Activated CD4-positive, alpha-beta T cell treated with anti-CD3 and anti-CD28 coated beads, Interleukin-10, Interleukin-2, amounts not matched to agents 100 ng/mL and 50 ng/mL, durations not matched to agents 16 hours and 8 hours (primary cell): ENCODE measurements at regions not wholly inside any gene's neighbourhood (a gene's known extent, or its start where the extent isn't known, plus 50 kb on each side); places are given as distances from the start of the nearest gene placed in this dataset.

Source experiments
- DNase-seq: peaks from one replicate; pipeline ENCODE4 v3.0.0-alpha.2; 2020

- peak; percentile 29 for DNase-seq
Measured at GRCh38 chr10:28250782-28251181, 52.1 kb downstream of the MPP7 start.

GRCh38 chr10:28250358-28250757 lies 52.5 kb downstream of the MPP7 start:
- no peak for DNase-seq

DNA sequence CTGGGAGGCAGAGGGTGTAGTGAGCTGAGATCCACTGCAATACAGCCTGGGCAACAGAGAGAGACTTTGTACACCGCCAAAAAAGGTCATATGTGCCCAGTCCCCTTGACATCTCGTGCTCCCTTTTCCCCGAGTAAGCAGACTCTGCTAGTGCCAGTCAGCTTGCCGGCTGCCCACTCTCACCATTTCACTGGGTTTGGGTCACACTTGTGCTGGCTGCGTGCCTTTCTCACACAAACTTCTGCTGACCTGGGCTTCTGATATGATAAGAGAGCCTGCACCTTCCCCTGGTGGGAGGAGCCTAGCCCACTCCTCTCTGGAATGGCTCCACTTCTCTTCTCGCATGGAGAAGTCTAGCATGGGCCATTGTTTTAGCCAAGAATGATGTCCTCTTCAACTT lies 53.4 kb downstream of the MPP7 start:
- DNase-seq, result no peak

- no peak for DNase-seq
Measured at GRCh38 chr10:28248092-28248491, 54.8 kb downstream of the MPP7 start.

DNA sequence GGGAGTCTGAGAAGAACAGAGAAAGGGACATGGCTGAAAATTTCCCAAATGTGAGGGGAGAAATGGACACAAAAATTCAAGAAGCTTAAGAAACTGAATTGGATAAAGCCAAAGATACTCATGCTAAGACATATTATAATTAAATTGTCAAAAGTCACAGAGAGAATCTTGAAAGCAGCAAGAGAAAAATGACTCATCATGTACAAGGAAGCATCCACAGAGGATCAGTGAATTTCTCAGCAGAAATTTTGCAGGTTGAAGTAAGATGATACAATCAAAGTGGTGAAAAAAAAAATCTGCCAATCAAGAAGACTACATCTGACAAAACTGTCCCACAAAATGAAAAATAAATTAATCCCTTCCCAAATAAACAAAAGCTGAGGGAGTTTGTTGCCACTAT lies 56.8 kb downstream of the MPP7 start:
- no peak for DNase-seq

DNA sequence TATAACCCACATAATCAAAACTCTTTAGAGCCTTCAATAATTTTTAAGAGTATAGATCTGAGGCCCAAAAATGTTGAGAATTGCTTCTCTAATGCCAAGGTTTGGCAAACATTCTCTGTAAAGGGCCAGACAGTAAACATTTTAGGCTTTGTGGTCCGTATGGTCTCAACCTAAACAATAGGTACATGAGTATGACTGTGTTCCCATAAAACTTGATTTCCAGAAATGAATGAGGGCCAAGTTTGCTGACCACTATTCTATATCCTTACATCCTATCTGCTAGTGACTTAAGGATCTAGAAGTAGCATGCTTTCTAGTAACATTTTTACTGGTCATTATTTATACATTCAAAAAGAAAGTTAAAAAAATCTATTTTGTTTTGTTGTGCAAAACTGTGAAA lies 58.9 kb downstream of the MPP7 start:
- DNase-seq, result no peak

DNA sequence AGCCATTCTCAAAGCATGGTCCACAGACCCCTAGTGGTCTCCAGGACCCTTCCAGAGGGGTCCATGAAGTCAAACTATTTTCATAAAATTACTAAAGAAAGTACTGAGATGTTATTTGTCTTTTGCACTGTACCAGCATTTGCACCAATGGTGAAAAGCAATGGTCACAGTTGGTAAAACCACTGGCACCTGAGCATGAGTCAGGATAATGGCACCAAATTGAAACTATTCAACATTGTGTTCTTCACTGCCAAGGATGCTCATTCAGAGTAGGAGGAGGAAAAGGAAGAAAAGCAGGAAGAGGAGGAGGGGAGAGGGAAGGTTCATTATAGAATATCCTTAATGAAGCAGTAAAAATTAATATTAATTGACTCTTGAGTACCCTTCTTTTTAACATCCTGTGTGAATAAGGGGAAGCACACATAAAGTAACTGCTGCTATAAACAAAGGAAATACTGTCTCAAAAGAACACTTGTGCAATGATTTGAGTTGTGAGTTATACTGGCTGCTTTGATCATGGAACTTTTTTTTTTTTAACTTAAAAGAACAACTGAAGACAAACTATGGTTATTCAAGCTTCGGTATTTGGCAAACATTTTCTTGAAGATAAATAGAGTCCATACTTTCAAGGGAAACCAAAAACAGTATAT lies 60.2 kb downstream of the MPP7 start:
- no peak for DNase-seq

DNA sequence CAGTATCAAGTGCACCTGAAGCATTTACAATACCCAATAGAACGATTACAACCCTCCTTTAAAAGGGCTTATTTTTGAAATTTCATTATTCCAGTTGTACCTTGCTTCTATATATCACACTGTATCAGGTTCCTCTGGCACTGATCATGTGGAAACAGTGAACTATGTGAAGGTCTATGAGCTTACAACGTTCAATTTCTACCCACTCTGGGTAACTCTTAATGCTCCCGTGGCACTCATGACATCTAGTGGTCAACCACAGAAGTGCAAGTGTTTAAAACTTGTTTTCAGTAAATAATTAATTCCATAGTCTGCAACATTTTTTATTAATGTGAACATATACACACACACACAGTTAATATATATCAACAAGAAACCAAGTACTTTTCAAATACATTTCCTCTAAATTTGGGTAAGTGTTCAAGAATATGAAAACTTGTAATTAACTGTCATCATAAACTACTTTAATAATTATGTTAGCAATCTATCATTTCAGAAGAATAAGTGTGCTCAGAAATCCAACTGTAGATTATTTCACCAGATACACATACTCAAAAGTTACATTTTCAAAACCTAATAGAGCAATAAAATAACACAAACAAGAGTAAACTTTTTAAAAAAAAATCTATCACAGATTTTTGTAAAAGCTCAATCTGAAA lies 61.0 kb downstream of the MPP7 start:
- peak; percentile 48 for DNase-seq

GRCh38 chr10:28240400-28240799 lies 62.5 kb downstream of the MPP7 start:
- no peak for DNase-seq

DNA sequence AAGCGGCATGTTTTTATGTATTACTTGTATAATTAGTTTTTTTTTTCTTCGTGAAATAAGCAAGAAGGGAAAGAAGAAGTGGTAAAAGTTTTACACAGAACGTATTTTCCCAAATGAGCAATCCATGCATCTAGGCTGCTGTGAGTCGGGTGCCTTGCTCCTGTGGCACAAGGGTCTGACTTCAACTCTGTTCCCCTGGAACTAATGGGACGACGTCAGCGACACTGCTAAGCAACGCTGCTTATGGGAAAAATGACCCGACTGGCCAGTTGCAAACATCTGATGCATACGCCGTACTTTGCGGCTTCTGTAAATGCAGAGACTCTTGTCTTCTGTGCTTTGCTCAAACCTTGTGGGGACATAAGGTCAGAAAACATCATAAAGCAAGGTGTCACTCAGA lies 66.3 kb downstream of the MPP7 start:
- DNase-seq, result no peak

DNA sequence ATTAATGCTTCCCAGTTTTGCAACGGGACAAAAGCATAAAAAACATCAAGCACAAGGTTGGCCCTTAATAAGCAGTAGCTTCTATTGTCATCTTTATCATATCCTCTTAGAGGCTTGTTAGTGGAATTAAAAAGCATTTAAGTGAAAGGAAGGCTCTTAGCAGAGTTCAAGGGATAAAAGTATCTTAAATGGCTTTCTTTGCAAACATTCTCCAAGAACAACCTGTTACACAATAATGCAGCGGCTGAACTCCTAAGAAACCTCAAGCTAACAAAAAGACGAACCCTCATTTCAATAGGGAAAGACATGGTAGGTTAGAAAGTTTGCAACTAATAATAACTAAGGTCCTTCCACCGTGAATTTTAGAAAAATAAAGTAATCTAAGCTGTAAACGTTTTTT lies 82.1 kb downstream of the MPP7 start:
- no peak for DNase-seq

- DNase-seq, result no peak
Measured at GRCh38 chr10:28219251-28219650, 83.6 kb downstream of the MPP7 start.

DNA sequence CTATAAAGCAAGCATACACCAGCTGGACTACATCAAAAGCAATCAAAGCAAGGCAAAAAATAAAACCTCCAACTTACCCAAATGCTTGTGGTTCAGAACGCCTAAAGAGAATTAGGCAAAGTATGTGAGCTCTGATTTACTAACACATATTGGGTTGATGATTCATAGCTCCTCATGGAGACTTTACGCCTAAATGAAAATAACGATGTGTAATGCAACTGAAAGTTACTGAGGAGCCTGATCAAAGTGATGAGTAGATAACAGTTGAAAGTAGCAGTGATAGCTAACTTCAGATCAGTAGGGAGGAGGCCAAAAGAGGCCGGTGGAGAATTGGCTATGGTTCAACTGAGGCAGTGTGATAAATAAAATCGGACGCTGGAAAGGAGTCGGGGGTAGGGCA lies 85.0 kb downstream of the MPP7 start:
- peak; percentile 55 for DNase-seq

GRCh38 chr10:28215930-28216329 lies 86.9 kb downstream of the MPP7 start:
- no peak for DNase-seq

DNA sequence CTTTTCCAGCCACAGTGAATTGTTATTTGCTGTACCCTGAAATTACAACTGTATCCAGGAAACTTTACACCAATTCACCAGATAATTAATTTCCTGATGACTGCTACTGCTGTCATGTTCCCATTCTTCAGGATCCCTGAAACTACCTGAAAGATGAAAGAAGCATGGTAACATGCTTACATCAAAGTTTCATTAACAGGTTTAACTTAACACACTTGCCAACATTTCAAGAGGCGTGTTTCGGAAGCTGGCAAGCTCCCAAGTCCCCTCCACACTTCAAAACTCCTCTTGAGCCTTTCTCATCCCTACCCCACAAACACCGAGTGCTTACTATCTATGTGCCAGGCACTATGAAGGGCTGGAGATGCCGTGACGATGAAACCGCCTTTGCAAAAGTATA lies 88.6 kb downstream of the MPP7 start:
- no peak for DNase-seq

DNA sequence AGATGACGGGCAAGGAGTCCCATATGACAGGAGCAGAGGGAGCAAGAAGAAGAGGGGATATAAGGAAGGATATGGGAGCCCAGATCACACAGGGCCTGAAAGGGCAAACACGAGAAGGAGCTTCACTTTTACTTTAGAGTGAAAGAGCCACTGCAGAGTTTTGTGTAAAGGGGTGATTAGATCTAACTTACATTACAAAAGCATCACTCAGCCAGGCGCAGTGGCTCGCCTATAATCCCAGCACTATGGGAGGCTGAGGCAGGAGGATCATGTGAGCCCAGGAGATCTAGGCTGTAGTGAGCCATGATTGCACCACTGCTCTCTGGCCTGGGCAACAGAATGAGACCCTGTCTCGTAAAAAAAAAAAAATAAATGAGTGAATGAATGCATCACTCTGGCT lies 91.1 kb downstream of the MPP7 start:
- DNase-seq, result no peak

DNA sequence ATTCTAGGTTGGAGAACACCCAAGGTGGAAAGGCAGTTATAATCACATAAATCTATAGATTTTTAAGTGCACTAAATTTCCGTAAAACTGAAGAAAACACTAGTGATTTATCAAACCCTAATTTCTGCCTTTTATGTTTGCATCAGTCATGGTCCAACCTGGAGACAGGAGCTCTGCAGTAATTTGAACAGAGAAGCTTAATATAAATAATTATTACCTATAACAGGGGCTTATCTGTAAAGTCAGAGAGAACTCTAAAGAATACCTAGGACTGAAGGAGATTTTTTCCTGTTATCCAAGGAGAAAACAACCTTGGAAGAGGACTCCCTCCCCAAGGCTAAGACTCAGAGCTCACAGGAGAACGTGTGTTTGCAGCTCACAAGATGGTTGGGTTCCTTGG lies 95.1 kb downstream of the MPP7 start:
- no peak for DNase-seq

DNA sequence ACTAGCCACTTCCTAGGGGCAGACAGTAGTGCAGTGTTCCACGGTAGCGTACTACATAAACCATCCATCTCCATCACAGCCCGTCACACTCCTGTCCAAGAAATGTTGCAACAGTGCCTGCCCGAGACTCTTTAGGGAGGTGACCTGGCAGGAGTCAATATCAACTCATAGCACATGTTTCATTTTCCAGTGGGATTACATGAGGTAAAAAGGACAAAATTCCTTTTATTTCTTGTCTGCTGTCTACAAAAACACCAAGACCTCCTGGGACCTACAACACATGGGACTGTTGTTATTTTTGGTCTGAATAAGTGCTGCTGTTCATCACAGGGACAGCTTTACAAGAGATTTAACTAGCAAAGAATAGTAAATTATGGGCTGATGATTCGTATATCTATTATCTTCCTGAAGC lies 99.9 kb downstream of the MPP7 start:
- no peak for DNase-seq

GRCh38 chr10:28201410-28202400 lies 101.2 kb downstream of the MPP7 start:
- DNase-seq, result no peak

- DNase-seq, result no peak
Measured at GRCh38 chr10:28200775-28201174, 102.1 kb downstream of the MPP7 start.

DNA sequence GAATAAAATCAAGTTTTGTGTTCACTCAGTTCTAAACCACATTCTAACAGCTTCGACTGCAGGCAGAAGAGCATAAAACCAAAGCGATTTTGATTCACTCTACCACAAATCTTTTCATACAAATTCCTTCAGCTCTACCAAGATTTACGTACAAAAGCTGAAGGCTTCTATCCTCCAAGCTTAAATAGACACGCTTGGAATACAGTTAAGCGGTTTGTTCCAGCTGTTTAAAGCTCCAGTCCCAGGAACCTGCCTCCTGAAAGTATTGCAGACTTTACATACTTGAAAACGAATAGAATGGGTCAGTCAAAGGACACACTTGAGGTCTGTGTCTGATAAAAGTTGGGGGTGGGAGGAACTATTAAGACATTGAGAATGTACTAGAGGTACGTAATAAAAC lies 102.9 kb downstream of the MPP7 start:
- DNase-seq, result no peak

DNA sequence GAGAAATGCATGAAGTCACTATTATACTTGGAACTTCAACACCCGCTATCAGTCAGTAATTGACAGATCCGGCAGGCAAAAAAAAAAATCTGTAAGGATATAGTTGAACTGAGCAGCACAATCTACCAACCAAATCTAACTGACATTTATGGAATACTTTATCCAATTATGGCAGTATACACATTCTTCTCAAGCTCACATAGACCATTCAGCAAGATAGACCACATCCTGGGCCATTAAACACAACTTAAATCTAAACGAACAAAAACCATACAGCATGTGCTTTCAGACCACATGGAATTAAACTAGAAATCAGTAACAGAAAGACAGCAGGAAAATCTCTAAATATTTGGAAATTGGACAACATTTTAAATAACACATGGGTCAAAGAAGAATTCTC lies 112.7 kb downstream of the MPP7 start:
- DNase-seq, result no peak

GRCh38 chr10:28188526-28188925 lies 114.3 kb downstream of the MPP7 start:
- no peak for DNase-seq
